T-helper 1 cell treated with Interleukin-12 subunit alpha and Interleukin-12 subunit beta and Interleukin-4 antibody, amounts not matched to agents 30 ng/mL and 1 ng/mL, for 36 hours (primary cell): ENCODE measurements at regions not wholly inside any gene's neighbourhood (a gene's known extent, or its start where the extent isn't known, plus 50 kb on each side); places are given as distances from the start of the nearest gene placed in this dataset.
"Not testable (repeated sequence)": the region's sequence is repeated elsewhere in the genome, so short reads cannot be mapped to it uniquely, and the experiment has no call there.

Source experiments
- intact Hi-C: fragments of 100-400 bp; cut with micrococcal nuclease; formaldehyde crosslinking; loops from one replicate; pipeline ENCODE4 v1.15.1; 2024

- intact Hi-C loops, result loop anchor here (1.0 to 10.0 kb wide), 7 partner anchors 105 to 524 kb away; partner anchors contain the start of genes CCT4 and EHBP1
These were observed 93.7 kb downstream of the TMEM17 start for GRCh38 chr2:62412347-62412742.

- intact Hi-C loops, result loop anchor here (5.0 to 10.0 kb wide), 2 partner anchors 104 to 246 kb away; no protein-coding TSS in a partner anchor
These were observed 95.0 kb downstream of the TMEM17 start for GRCh38 chr2:62410926-62411456.

GRCh38 chr2:62410015-62410453, 96.0 kb downstream of the TMEM17 start:
- intact Hi-C loops, result loop anchor here (5.0 to 10.0 kb wide), 2 partner anchors 103 to 245 kb away; no protein-coding TSS in a partner anchor

GRCh38 chr2:62409442-62409841, 96.6 kb downstream of the TMEM17 start:
- intact Hi-C loops, result no loop called here

GRCh38 chr2:62408241-62408677, 97.7 kb downstream of the TMEM17 start:
- intact Hi-C loops, result no loop called here

- intact Hi-C loops, result no loop called here
These were observed 98.2 kb downstream of the TMEM17 start for GRCh38 chr2:62407838-62408237.

DNA sequence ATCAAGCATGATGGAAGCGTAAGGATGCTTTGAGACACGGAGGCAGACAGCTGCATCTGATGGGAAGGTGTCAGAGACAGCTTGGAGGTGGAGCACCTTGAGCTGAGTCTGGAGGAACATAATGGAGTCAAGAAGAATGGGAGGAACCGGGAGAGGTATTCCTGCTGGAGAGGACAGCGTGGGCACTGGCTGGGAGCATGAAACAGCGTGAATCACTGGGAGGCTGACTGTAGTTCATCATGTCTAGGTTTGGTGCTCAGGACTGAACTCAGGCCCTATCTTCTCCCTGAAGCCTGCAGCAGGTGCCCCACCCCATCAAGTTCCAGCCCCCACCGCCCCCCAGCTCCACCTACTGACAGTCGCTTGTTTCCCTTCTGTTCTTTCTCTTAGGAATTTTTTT, 98.6 kb downstream of the TMEM17 start:
- intact Hi-C loops, result no loop called here

GRCh38 chr2:62406573-62407043, 99.4 kb downstream of the TMEM17 start:
- intact Hi-C loops, result no loop called here

DNA sequence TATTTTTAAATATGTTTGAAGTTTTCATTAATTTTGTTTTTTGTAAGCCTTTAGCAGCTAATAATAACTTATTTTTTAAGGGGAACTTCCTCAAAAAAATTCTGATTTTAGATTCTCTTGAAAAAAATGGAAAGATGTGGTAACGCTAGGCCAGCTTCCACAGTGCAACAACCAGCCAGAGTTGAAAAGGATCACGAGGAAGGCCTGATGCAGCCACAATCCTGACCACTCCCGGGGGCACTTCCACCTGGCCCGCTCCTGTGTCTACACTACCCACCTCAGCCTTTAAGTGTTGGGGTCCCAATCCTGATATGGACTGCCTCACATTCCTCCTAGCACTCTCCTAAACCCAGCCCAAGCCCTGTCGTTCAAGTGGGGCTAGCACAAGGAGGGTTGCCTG, 101.1 kb downstream of the TMEM17 start:
- intact Hi-C loops, result no loop called here

- intact Hi-C loops, result no loop called here
These were observed 103.8 kb downstream of the TMEM17 start for GRCh38 chr2:62402156-62402555.

GRCh38 chr2:62398356-62398755, 107.6 kb downstream of the TMEM17 start:
- intact Hi-C loops, result no loop called here

- intact Hi-C loops, result no loop called here
These were observed 109.1 kb downstream of the TMEM17 start for GRCh38 chr2:62396880-62397279.

DNA sequence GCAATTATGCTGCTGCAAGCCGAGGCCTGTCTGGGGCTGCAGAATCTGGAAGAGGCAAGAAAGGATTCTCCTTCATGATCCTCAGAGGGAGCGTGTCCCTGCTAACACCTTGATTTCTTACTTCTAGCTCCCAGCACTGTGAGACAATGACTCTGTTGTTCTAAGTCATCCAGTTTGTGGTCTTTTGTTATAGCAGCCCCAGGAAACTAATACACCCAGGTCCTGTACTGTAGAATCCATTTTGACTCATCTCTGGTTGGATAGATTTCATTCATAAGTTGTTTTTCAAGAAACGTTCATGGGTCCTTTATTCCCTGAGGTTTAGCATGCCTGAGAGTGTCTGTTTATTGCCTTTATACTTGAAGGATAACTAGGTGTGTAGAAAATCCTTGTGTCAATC, 112.7 kb downstream of the TMEM17 start:
- intact Hi-C loops, result no loop called here

DNA sequence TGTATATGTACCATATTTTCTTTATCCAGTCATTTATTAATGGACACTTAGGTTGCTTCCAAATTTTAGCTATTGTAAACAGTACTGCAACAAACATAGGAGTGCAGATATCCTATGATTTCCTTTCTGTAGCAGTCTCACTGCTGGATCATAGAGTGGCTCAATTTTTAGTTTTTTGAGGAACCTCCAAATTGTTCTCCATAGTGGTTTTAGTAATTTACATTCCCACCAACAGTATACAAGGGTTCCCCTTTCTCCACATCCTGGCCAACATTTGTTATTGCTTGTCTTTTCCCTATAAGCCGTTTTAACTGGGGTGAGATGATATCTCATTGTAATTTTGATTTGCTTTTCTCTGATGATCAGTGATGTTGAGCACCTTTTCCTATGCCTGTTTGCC, 114.3 kb downstream of the TMEM17 start:
- intact Hi-C loops, result no loop called here

GRCh38 chr2:62386378-62386777, 119.6 kb downstream of the TMEM17 start:
- intact Hi-C loops, result not testable (repeated sequence)

DNA sequence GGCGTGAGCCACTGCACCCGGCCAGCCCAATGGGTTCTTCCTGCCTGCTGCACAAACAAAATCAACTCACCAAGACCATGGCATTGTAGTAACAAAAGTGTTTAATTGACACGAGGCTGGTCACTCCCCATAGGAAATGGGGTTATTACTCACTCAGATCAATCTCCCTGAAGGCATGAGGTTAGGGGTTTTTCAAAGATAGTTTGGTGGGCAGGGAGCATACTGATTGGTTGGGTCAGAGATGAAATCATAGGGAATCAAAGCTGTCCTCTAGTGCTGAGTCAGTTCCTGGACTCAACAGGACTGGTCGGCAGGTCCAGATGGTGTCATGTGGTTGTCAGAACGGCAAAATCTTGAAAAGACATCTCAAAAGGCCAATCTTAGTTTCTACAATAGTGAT, 122.1 kb downstream of the TMEM17 start:
- intact Hi-C loops, result no loop called here

DNA sequence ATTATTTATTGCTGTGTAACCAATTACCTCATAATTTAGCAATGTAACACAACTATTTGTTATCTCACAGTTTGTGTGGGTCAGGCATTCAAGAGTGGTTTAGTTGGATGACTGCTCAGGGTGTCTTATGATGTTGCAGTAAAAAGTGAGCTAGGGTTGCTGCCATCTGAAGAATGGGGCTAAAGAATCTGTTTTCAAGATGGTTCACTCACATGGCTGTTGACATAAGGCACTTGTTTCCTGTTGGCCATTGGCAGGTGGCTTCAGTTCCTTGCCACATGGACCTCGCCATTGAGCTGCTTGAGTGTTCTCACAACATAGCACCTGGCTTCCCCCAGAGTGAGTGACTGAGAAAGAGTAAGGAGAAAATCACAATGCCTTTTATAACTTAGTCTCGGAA, 123.2 kb downstream of the TMEM17 start:
- intact Hi-C loops, result no loop called here

- intact Hi-C loops, result no loop called here
These were observed 123.9 kb downstream of the TMEM17 start for GRCh38 chr2:62382122-62382521.

- intact Hi-C loops, result no loop called here
These were observed 124.3 kb downstream of the TMEM17 start for GRCh38 chr2:62381656-62382055.

DNA sequence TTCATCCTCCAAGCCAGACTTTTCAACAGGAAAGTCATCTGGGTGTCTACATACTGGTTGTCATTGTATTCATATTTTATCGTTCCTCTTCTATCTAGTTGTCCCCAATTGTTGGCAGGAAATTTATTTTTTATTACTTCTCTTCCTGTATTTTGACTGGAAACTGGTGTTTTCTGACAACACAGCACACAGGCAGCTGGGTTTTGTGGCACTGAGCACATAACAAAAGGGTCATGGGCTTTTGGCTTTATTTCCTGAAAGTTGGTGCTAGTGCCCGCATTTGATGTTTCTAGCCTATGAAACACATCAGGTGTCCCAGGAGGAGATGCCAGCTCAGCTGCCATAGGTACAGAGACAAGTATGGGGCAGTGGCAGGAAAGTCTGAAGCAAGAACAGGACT, 126.4 kb downstream of the TMEM17 start:
- intact Hi-C loops, result no loop called here

- intact Hi-C loops, result no loop called here
These were observed 130.9 kb downstream of the TMEM17 start for GRCh38 chr2:62375113-62375420.

GRCh38 chr2:62374301-62375112, 131.5 kb downstream of the TMEM17 start:
- intact Hi-C loops, result no loop called here

GRCh38 chr2:62372824-62373223, 133.2 kb downstream of the TMEM17 start:
- intact Hi-C loops, result no loop called here
